GM21619 (cell line): ENCODE measurements at regions not wholly inside any gene's neighbourhood (a gene's known extent, or its start where the extent isn't known, plus 50 kb on each side); places are given as distances from the start of the nearest gene placed in this dataset.

Experiments
- ATAC-seq: cut with Tn5 transposase; IDR thresholded peaks from one replicate; pipeline ENCODE4 v1.9.1; 2021; ENCODE audit not compliant: unreplicated experiment

GRCh38 chr7:118671149-118671548 lies 446.6 kb downstream of the ANKRD7 start:
- no peak for ATAC-seq

GRCh38 chr7:118684796-118685195 lies 460.3 kb downstream of the ANKRD7 start:
- no peak for ATAC-seq

GRCh38 chr7:118689403-118689802 lies 464.9 kb downstream of the ANKRD7 start:
- no peak for ATAC-seq

GRCh38 chr7:118696879-118697278 lies 472.4 kb downstream of the ANKRD7 start:
- ATAC-seq, result no peak

GRCh38 chr7:118699222-118699621 lies 474.7 kb downstream of the ANKRD7 start:
- ATAC-seq, result no peak

GRCh38 chr7:118708741-118709140 lies 484.2 kb downstream of the ANKRD7 start:
- no peak for ATAC-seq

- ATAC-seq, result no peak
Observed at GRCh38 chr7:118711688-118712087, 487.2 kb downstream of the ANKRD7 start.

GRCh38 chr7:118713039-118713438 lies 488.5 kb downstream of the ANKRD7 start:
- ATAC-seq, result no peak

- no peak for ATAC-seq
Observed at GRCh38 chr7:118720632-118721031, 496.1 kb downstream of the ANKRD7 start.

GRCh38 chr7:118731854-118732253 lies 507.4 kb downstream of the ANKRD7 start:
- no peak for ATAC-seq

- ATAC-seq, result no peak
Observed at GRCh38 chr7:118734541-118734940, 510.0 kb downstream of the ANKRD7 start.

GRCh38 chr7:118735441-118735840 lies 510.9 kb downstream of the ANKRD7 start:
- no peak for ATAC-seq

GRCh38 chr7:118737935-118738334 lies 513.4 kb downstream of the ANKRD7 start:
- ATAC-seq, result no peak

- ATAC-seq, result no peak
Observed at GRCh38 chr7:118745927-118746326, 521.4 kb downstream of the ANKRD7 start.

- ATAC-seq, result no peak
Observed at GRCh38 chr7:118747473-118747872, 523.0 kb downstream of the ANKRD7 start.

- ATAC-seq, result no peak
Observed at GRCh38 chr7:118753479-118753878, 529.0 kb downstream of the ANKRD7 start.

GRCh38 chr7:118754608-118755007 lies 530.1 kb downstream of the ANKRD7 start:
- no peak for ATAC-seq

GRCh38 chr7:118755067-118755625 lies 530.6 kb downstream of the ANKRD7 start:
- ATAC-seq, result no peak

GRCh38 chr7:118757066-118757465 lies 532.6 kb downstream of the ANKRD7 start:
- ATAC-seq, result no peak

- no peak for ATAC-seq
Observed at GRCh38 chr7:118758582-118758981, 534.1 kb downstream of the ANKRD7 start.

- no peak for ATAC-seq
Observed at GRCh38 chr7:118759921-118760320, 535.4 kb downstream of the ANKRD7 start.

GRCh38 chr7:118762451-118762850 lies 537.9 kb downstream of the ANKRD7 start:
- no peak for ATAC-seq

GRCh38 chr7:118764221-118764620 lies 539.7 kb downstream of the ANKRD7 start:
- ATAC-seq, result no peak

GRCh38 chr7:118771672-118772071 lies 547.2 kb downstream of the ANKRD7 start:
- ATAC-seq, result no peak
